ENCODE measurements at regions not wholly inside any gene's neighbourhood (a gene's known extent, or its start where the extent isn't known, plus 50 kb on each side); places are given as distances from the start of the nearest gene placed in this dataset.

DNA sequence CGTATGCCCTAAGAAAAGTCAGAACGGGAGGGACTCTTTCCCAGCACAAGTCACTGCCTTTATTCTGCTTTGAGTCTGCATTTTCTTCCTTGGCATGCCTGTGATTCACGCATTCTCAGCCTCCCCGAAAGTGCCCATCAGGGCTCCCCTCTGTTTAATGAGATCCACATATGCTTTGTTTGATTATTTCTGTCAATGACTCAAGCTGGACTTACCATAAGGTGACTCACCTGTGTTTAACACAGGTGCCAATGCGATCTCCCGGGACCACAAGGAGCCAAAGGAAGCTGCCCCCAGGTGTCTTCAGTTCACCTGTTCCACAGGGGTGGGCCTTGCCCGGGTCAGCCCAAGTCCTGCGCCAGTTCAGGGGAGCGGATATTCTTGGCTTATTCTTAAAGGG, 386.0 kb upstream of the SHH start:
- H3K4me1 ChIP-seq (ENCODE audit: control insufficient read depth, low read length) = no peaks in the 10 kb centered on the region
- H3K36me3 ChIP-seq (ENCODE audit: control insufficient read depth, low read length) = no peaks in the 10 kb centered on the region
- no peaks in the 10 kb centered on the region for H3K9me3 ChIP-seq (ENCODE audit: control insufficient read depth, insufficient read depth, low read length)
- no peaks in the 10 kb centered on the region for H4K20me1 ChIP-seq (ENCODE audit: control insufficient read depth, insufficient read depth, low read depth, low read length)
- H3K9me2 ChIP-seq (replicated peaks; ENCODE audit: control insufficient read depth, low read length) = no peaks in the 10 kb centered on the region
- no peak overlapping the region for H3K27ac ChIP-seq (ENCODE audit: low read depth, low read length)
- H3K4me3 ChIP-seq (ENCODE audit: low read length) = no peak overlapping the region
- no peak for TF ChIP-seq CTCF (IDR thresholded peaks at IDR 0.05; ENCODE audit: low read depth, low read length, poor library complexity, severe bottlenecking)
- TF ChIP-seq EZH2phosphoT487 (IDR thresholded peaks at IDR 0.05; ENCODE audit: borderline replicate concordance, low read length) = no peak
- H3K4me2 ChIP-seq (ENCODE audit: low read length) = no peak overlapping the region
- H3K79me2 ChIP-seq (ENCODE audit: control insufficient read depth, low read length) = no peaks in the 10 kb centered on the region
- no peaks in the 10 kb centered on the region for H3K27me3 ChIP-seq (ENCODE audit: control insufficient read depth, low read length)
- no peaks in the 10 kb centered on the region for H3F3A ChIP-seq (ENCODE audit: control insufficient read depth, insufficient read depth)

- no peaks in the 10 kb centered on the region for H3K36me3 ChIP-seq (ENCODE audit: control insufficient read depth, low read length)
- H3K79me2 ChIP-seq (ENCODE audit: control insufficient read depth, low read length) = no peaks in the 10 kb centered on the region
- no peak overlapping the region for H3K4me3 ChIP-seq (ENCODE audit: low read length)
- no peaks in the 10 kb centered on the region for H3K9me2 ChIP-seq (replicated peaks; ENCODE audit: control insufficient read depth, low read length)
- no peak for TF ChIP-seq EZH2phosphoT487 (IDR thresholded peaks at IDR 0.05; ENCODE audit: borderline replicate concordance, low read length)
- no peak for TF ChIP-seq CTCF (IDR thresholded peaks at IDR 0.05; ENCODE audit: low read depth, low read length, poor library complexity, severe bottlenecking)
- H3K27me3 ChIP-seq (ENCODE audit: control insufficient read depth, low read length) = no peaks in the 10 kb centered on the region
- H3K4me2 ChIP-seq (ENCODE audit: low read length) = no peak overlapping the region
- no peak overlapping the region for H3K27ac ChIP-seq (ENCODE audit: low read depth, low read length)
- no peaks in the 10 kb centered on the region for H3F3A ChIP-seq (ENCODE audit: control insufficient read depth, insufficient read depth)
- no peaks in the 10 kb centered on the region for H3K9me3 ChIP-seq (ENCODE audit: control insufficient read depth, insufficient read depth, low read length)
- no peaks in the 10 kb centered on the region for H3K4me1 ChIP-seq (ENCODE audit: control insufficient read depth, low read length)
- H4K20me1 ChIP-seq (ENCODE audit: control insufficient read depth, insufficient read depth, low read depth, low read length) = no peaks in the 10 kb centered on the region
These were observed 384.4 kb upstream of the SHH start for GRCh38 chr7:156196649-156197048.

GRCh38 chr7:156195276-156195675, 383.0 kb upstream of the SHH start:
- Histone ChIP-seq H3K27ac (ENCODE audit: low read depth, low read length) (no peak overlapping the region), H3K36me3 (ENCODE audit: control insufficient read depth, low read length) (no peaks in the 10 kb centered on the region), H3K9me3 (ENCODE audit: control insufficient read depth, insufficient read depth, low read length) (no peaks in the 10 kb centered on the region), H4K20me1 (ENCODE audit: control insufficient read depth, insufficient read depth, low read depth, low read length) (no peaks in the 10 kb centered on the region), H3K4me1 (ENCODE audit: control insufficient read depth, low read length) (no peaks in the 10 kb centered on the region), H3F3A (ENCODE audit: control insufficient read depth, insufficient read depth) (no peaks in the 10 kb centered on the region), H3K4me2 (ENCODE audit: low read length) (no peak overlapping the region), H3K79me2 (ENCODE audit: control insufficient read depth, low read length) (no peaks in the 10 kb centered on the region), H3K4me3 (ENCODE audit: low read length) (no peak overlapping the region), H3K9me2 (replicated peaks; ENCODE audit: control insufficient read depth, low read length) (no peaks in the 10 kb centered on the region), H3K27me3 (ENCODE audit: control insufficient read depth, low read length) (no peaks in the 10 kb centered on the region)
- TF ChIP-seq EZH2phosphoT487 (IDR thresholded peaks at IDR 0.05; ENCODE audit: borderline replicate concordance, low read length) = no peak
- TF ChIP-seq CTCF (IDR thresholded peaks at IDR 0.05; ENCODE audit: low read depth, low read length, poor library complexity, severe bottlenecking) = no peak

GRCh38 chr7:156194813-156195212, 382.6 kb upstream of the SHH start:
- Histone ChIP-seq H3K36me3 (ENCODE audit: control insufficient read depth, low read length) (no peaks in the 10 kb centered on the region), H3K27me3 (ENCODE audit: control insufficient read depth, low read length) (no peaks in the 10 kb centered on the region), H4K20me1 (ENCODE audit: control insufficient read depth, insufficient read depth, low read depth, low read length) (no peaks in the 10 kb centered on the region), H3K4me3 (ENCODE audit: low read length) (no peak overlapping the region), H3K27ac (ENCODE audit: low read depth, low read length) (no peak overlapping the region), H3F3A (ENCODE audit: control insufficient read depth, insufficient read depth) (no peaks in the 10 kb centered on the region), H3K9me3 (ENCODE audit: control insufficient read depth, insufficient read depth, low read length) (no peaks in the 10 kb centered on the region), H3K4me2 (ENCODE audit: low read length) (no peak overlapping the region), H3K4me1 (ENCODE audit: control insufficient read depth, low read length) (no peaks in the 10 kb centered on the region), H3K9me2 (replicated peaks; ENCODE audit: control insufficient read depth, low read length) (no peaks in the 10 kb centered on the region), H3K79me2 (ENCODE audit: control insufficient read depth, low read length) (no peaks in the 10 kb centered on the region)
- TF ChIP-seq EZH2phosphoT487 (IDR thresholded peaks at IDR 0.05; ENCODE audit: borderline replicate concordance, low read length) (no peak), CTCF (IDR thresholded peaks at IDR 0.05; ENCODE audit: low read depth, low read length, poor library complexity, severe bottlenecking) (no peak)

All from DOHH2 (cell line).